Activated naive CD4-positive, alpha-beta T cell treated with anti-CD3 and anti-CD28 coated beads, Interleukin-2, amount 50 U/mL, for 16 hours (primary cell): ENCODE measurements at regions not wholly inside any gene's neighbourhood (a gene's known extent, or its start where the extent isn't known, plus 50 kb on each side); places are given as distances from the start of the nearest gene placed in this dataset.

Experiments
- DNase-seq: peaks from one replicate; pipeline ENCODE4 v3.0.0-alpha.2; 2020

- peak; percentile 15 for DNase-seq
These were observed 101.8 kb upstream of the GLRA1 start for GRCh38 chr5:152026328-152027024.

DNA sequence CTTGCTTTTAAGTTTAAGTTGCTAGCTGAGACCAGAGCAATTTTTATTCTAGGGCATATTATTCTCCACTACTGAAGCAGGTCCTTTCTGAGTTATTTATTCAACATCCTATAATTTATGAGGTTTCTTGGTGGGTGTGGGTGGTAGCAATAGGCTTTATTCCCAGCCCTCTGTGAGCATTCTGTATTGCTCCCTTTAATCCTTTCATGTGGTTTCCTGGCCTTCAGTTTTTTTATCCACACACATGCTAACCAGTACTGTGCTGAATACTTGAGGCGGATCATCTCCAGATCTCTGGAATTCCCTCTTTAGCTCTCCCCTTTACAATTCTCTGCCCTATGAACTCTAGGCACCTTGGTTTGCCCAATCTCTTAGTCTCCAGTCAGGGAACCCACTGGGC lies 91.8 kb upstream of the GLRA1 start:
- no peak for DNase-seq

DNA sequence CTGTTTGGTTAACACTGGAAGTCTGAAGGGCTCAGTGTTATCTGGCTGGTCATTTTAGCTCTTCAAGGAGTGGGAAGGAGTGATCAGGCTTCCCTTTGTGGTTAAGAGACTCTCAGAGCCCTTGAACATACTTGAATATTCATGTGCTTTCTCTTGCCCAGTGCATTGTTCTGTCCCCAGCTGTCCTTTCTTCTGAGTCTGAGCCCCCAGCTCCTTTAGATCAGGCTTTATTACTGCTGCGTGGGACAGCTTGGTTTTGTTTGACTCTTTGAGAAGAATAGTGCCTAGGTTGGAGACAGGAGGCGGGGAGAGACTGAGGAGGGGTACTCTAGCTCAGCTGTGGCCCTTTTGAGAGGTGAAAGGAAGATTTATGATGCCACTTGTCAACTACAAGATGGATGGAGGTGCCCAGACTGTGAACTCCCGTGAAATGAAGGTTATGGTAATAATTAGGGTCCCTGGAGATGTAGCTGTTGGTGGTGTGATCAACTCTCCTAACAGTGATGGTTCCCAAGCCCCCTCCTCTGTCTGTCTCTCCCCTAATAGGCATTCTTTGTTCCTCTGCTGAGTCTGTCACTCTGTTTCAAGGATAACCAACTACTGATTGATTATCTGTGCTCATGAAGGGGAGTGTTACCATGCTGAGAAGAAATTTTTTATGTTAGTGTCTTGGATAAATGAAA lies 83.1 kb upstream of the GLRA1 start:
- DNase-seq: no peak

DNA sequence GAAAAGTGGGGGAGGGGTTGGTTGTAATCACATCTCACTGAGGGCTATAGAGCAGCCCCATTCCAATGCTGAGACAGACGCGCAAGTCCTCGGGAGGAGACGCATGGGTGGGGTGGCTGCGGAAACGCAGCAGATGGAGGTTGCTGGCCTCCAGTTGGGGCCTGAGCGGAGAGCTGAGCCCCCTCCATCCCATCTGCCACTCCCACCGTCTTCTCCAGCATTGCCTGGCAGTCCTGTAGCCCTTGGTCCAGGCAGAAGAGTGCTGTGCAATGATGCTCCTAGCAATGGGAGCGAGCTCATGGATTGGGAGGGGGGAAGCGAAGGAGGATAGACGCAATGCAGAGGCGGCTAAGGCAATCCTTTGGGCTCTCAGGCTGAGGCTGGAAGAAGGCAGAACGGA lies 79.4 kb upstream of the GLRA1 start:
- DNase-seq: no peak
